GM21515 (cell line): ENCODE measurements at regions not wholly inside any gene's neighbourhood (a gene's known extent, or its start where the extent isn't known, plus 50 kb on each side); places are given as distances from the start of the nearest gene placed in this dataset.
"Not testable (repeated sequence)": the region's sequence is repeated elsewhere in the genome, so short reads cannot be mapped to it uniquely, and the experiment has no call there.

ENCODE experiments used
- ATAC-seq: cut with Tn5 transposase; IDR thresholded peaks from one replicate; pipeline ENCODE4 v1.9.1; 2021; ENCODE audit not compliant: unreplicated experiment

DNA sequence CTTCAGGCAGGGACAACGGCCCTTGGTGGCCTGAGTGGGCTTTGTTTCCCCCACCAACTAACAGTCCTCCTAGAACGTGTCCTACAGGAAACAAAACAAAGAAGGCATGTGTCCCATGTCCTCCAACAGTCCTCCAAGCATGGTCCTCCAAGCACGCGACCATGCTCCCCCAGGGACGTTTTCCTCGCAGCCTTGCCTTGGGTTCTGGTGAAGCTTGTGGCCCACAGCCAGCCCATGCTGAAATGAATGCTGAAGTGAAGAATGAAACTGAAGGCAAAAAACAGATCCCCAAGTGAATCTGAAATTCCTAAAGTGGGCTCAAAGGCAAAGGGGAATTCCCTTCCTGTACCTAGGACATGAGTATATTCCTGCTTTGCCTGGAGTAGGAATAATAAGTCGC is 176.6 kb downstream of the JCAD start:
- no peak for ATAC-seq

DNA sequence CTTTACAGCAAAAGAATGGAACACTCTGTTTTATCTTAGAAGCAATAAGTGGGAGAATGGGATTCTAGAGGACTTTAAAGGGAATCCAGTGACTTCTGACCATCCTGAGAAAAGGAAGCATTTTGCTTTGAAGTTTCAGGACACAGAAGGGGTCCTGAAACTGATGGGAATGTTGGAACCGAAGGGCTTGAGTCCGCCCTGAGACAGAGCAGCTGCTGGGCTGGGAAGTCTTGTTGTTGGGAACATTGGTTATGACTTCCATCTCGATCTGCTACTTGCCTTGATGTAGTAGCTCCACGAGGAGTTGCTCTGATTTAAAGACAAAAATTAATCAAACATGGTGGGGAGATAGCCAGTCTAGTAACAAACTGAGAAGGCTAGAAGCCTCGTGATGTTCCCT is 177.6 kb downstream of the JCAD start:
- no peak for ATAC-seq

DNA sequence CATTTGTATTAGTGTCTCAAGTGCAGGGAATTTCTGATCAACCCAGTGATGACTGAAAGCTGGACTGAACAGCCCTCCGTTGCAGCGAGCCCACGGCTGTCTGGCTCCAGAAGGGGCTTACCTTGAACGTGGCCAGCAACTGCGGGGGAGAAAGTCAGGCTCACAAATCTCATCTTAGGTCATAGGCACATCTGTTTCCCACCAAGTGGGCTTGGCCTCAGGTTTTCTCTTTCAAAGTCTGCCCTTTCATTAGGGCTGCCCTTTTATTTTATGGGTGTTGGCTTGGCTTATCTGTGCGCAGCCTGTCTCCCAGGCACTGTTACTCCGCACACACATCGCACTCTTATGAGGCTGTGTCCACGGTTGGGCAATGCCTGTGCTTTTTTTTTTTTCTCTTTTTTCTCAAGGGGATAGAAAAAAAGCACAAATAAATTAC is 178.0 kb downstream of the JCAD start:
- ATAC-seq = no peak

DNA sequence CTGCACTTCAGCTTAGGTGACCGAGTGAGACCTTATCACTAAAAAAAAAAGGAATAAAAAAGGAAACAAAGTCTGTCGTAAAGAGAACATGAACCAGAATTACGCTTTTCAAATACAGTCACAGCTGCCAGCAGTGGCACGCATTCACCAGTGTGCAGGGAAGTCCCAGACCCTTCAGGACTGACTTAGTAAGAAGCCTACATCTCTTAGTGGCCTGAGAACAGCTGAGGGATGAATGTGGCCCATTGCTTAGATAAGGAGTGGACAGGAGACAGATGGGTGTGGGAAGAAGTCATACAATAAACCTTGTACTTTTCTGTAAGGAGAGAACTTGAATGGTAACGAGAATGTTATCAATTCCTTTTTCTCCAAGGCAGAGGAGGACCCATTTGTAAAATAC is 178.5 kb downstream of the JCAD start:
- ATAC-seq = no peak

DNA sequence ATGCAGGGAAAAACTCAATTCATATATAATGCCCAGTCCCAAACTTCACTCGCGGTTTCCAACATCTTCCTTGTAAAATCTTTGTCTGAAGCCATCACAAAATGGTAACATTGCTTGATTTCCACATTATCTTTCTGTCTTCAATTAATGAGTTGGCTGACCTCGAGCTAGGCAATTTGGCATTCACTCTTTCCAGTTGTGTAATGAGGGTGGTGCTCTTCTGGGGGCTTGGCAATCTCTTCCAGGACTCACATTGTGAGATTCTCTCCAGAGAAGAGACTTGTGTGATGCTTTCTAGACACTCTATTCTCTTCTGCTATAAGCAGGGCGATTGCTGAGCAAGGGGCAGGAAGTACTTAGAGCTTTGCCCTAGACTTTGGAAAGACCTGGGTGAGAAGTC is 179.5 kb downstream of the JCAD start:
- no peak for ATAC-seq

DNA sequence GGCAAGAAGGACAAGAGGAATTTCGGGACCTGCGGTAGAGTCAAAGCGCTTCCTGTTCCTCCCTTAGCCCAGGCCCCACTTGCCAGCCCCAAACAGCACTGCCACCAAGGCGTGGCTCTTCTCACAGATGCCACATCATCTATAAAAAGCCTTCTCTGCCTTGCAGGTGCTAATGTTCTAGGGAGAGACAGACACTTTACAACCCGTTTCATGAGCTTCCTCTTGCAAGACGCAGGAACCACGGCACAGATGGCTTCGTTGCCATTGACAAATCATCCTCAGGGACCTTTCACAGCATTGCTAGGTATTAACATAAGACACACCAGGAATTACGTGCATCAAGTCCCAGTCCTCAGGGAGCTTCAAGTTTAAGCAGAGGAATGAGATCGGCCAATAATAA is 180.9 kb downstream of the JCAD start:
- no peak for ATAC-seq

DNA sequence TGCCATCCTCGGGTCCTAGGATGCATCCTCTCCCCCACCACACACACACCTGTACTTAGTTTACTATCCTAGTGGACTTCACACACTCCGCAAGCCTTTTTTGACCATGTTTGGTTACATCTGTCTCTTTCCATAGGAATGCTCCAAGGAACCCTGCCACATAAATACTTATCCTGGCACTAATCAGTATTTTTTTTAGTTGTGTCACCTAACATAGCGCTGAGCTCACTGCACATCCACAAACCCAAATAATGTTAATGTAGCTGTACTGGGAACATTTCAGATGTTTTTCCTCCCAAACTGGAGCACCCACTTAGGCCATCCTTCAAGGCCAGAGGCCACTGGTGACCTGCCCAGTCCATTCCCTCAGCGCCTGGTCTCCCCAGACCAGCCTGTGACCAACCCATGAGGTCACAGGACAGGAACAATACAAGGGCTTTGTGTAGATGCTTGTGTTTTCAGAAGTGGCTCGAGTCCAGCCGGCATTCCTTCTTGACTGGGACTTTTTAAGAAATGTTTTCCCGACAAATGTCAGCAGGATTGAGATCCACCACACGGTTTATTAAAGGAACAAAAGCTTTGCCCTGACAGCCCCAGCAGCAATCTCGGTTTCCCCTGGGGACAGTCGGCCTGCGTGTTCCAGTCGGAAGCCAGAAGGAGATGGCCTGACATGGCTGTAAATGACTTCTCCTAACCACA is 181.4 kb downstream of the JCAD start:
- no peak for ATAC-seq

DNA sequence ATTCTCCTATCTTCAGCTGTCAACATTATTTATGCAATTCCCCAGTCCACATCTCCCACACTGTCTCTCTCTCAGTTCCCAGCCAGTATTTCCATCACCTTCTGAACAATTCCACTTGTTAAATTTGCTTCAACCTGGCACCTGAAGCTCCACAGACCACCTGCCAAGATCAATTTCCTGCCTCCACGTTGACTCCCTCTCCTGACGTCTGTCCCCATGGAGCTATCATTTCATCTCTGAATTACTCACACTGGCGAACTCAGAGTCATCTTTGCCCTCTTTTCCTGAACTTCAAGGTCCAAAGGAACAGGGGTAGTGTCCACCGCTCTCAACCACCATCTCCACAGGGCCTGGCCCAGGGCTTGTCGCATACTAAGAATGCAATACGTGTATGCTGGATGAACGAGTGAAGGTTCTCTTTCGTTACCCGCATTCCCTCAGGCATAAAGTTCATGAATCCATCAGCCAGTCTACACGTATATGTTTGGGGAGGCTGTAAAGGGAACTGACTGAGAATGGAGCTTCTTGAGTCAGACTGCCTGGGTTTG is 183.3 kb downstream of the JCAD start:
- ATAC-seq = no peak

DNA sequence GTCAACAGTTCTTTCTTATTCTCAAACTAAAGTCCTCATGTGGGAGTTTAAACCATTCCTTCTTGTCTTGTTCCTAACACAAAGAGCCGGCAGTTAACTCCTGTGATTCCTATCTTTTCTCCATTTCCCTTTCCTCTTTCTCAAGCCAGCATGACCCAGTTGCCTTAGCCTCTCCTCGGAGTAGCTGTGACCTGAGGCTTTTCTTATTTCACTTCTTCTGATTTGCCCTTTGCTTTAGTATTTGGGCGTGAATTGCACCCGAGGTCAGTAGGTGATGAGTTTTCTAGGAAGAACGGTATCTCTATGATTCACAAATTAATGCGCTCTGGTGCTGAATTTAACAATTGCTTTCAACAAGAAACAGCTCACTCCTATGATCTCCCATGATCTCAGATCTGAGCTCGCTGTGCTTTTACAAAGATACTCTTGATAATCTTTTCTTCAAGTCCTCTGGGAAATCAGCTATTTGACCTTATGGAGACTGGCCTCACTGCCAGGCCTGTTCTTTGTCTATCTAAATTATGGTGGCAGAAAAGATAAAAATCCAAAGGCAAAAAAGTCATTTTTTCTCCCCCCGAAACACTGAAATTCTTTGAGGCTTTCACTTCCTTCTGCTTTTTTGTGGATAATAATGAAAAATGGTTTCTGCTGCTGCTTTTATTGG is 184.6 kb downstream of the JCAD start:
- ATAC-seq = no peak

DNA sequence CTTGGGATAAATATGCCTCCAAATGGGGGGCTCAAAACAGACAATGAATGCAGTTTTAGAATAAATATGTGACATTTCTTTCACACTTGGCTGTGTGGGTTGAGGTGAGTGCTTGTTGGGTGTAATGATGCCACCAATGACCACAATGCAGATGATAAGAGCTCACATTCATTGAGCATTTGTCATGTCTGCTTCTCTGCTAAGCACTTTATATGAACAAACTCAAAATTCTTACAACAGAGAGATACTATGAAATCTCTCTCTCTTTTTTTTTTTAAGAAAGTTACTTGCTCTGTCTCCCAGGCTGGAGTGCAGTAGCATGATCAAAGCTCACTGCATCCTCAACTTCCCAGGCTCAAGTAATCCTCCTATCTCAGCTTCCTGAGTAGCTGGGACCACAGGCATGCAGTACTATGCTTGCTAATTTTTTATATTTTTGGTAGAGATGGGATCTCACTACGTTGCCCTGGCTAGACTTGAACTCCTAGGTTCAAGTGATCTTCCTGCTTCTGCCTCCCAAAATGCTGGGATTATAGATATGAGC is 185.4 kb downstream of the JCAD start:
- ATAC-seq = no peak

DNA sequence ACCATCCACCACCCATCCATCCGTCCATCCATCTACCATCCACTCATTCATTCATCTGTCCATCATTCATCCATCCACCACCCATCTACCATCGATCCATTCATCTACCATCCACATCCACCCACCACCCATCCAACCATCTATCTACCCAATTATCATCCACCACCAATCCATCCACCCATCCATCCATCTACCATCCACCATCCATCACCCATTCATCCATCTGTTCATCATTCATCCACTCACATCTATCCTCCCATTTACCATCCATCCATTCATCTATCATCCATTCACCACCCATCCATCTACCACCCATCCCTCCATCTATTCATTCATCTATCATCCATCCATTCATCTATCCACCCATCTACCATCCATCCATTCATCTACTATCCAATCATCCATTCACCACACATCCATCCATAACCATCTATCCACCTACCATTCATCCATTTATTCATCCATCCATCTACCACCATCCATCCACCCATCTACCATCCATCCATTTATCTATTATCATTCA is 188.8 kb downstream of the JCAD start:
- ATAC-seq = no peak

DNA sequence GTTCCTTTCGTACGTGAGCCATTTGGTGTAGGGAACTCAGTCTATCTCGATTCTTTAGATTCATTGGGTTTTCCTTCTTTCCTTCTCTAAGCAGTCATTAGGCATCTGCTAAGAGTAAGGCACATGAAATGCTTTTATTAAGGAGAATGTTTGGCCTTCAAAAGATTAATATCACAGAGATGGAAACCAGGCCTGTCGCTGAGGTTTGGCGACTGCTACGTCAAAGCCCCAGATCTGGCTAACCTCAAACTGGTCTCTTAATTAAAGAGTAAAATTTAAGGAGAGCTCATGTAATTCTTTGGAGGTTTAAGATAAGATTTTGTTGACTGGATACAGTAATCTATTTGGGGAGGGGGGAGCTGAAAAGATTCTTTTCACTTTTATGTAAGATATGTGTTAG is 189.8 kb downstream of the JCAD start:
- ATAC-seq = no peak

DNA sequence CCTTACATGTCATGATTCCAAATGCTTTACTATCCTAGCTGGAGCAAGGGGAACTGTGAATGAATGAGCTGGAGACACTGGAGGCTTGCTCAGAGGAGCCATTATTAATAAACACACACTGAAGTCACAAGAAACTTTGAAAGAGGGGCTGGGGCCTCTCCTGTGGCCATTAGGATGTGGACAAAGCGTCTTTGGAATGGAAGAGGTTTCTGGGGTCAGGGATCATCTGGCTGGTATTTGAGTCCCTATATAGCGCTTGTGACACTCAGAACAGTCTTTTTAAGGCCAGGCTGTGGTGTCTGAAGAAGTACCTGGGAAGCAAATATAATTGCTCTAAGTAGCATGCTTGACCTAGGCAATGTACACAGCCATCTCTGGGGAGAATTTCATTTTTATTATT is 193.0 kb downstream of the JCAD start:
- no peak for ATAC-seq

DNA sequence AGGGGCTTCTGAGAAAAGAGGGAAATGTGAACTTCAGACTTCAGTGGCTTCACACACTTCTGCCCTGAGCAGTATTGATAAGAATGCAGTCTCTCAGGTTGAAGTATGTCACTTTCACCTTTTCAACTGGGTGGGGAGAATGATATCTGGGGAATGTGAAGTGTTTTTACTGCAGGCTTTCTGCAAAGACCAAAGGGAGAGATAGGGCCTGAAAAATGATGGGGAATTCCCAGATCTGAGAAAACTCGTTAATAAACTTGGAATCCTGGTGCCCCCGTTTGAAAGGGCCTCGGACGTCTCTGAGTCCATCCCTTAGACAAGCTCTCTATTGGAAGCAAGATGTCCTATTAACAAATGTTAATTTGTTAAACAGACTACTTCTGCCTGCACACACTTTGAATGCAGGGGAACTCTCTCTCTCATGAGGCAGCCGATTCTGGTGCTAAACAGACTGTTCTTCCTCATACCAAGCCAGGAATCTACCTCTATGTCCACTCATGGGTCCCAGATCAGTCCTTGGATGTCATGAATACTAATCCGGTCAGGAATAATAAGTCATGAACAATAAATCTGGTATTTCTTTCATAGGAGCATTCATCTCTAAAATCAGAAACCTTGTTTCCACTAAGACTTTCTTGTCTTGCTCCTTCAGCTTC is 193.6 kb downstream of the JCAD start:
- no peak for ATAC-seq

DNA sequence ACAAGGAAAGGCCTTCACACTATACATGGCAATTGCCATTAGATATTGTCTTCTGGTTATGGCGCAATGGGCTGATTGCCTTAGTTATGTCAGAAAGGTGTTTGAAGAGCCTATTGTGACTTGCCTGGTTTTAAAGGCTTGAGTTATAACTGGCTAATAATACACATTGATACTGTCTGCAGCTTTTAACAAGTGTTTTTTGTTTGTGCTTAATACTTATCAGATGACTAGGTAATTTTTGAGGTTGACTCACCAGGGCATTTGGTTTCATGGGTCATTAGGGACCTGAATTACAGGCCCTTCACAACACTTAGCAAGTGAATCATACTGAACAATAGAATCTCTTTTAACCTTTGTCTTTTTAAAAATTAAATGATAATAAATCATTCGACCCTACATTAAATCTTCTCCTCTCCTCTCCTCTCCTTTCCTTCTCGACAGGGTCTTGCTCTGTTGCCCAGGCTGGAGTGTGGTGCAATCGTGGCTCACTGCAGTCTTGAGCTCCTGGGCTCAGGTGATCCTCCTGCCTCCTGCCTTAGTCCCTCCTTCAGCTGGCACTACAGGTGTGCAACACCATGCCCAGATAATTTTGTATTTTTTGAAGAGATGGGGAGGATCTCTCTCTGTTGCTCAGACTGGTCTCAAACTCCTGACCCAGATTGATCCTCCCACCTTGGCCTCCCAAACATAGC is 196.3 kb downstream of the JCAD start:
- no peak for ATAC-seq

DNA sequence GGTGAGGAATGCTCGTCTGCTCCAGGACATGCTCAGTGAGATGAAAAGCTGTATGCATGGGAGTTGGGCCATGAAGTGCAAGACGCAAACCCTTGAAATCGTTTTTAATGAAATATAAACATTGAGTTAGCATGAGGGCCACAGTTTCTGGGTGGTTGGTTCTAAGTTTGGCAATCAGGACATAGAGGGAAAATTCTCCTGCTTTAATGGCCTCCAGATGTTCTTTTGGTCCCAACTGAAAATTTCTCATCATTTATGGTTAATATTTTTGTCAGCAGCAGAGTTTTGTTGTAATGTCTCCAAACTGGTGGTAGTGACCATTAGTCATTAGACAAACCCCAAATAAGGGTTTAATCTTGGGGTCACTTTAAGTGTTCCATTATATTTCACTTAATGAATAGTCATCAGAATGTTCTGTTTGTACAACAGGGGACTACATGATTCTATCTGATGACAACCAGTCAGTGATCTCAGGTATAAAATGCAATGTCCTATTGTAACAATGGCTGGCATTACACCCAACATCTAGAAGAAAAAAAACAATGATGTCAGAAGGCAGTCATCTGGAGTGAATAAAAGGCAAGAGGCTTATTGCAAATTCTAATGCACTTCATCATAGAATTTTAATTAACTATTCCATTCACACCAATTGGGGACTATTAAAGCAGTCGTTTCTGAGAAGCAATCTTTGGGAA is 197.4 kb downstream of the JCAD start:
- no peak for ATAC-seq

DNA sequence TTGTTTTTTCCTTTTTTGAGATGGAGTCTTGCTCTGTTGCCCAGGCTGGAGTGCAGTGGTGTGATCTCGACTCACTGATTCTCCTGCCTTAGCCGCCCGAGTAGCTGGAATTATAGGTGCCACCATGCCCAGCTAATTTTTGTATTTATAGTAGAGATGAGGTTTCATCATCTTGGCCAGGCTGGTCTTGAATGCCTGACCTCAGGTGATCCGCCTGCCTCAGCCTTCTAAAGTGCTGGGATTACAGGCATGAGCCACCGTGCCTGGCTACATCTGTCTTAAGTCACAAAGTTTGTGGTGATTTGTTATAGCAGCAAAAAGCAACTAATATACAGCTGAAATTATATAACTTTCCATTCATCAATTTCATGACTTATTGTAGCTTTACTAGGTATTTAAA is 198.2 kb downstream of the JCAD start:
- ATAC-seq = not testable (repeated sequence)

DNA sequence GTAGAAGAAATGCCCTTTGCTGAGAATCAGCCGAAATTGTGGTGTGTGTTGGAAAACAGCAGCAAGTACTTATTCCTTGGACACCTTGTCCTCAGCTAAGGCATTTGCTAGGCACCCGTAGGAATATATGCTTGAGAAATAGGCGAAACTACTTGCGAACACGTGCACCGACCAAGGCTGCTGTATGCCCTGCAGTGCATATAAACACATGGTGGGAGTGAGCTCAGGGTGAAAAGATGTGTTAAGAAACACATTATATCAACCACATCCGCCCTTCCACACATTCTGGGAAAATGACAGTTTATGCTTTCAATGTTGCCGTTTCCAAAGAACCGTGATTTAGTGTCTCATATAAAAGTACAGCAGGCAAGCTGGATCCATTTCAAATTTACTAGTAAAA is 199.2 kb downstream of the JCAD start:
- no peak for ATAC-seq

DNA sequence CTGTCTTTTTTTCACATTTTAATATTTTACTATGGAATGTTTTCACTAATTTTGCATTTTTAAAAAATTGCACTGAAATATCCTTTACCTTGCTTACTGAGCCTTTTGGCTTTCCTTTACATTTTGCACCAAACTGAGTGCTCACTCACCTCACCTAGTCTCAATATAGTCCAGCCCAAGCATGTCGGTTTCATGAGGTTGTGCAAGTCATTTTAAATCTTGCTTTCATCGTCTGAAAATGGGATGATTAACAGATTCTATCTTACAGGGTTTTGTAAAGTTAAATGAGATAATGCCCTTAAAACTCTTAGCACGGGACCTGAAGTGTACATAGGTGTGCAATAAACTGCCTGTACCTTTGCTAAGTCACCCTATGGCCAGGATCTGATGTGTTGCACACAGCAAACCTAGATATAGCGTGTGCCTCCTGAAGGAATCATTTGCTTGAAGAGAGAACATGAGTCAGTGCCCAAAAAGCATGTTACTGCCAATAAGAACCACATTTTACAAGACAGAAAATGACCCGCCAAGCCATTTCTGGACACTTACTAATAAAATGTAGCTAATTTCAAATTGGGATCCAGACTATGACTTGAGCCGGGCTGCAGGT is 199.8 kb downstream of the JCAD start:
- ATAC-seq = no peak

DNA sequence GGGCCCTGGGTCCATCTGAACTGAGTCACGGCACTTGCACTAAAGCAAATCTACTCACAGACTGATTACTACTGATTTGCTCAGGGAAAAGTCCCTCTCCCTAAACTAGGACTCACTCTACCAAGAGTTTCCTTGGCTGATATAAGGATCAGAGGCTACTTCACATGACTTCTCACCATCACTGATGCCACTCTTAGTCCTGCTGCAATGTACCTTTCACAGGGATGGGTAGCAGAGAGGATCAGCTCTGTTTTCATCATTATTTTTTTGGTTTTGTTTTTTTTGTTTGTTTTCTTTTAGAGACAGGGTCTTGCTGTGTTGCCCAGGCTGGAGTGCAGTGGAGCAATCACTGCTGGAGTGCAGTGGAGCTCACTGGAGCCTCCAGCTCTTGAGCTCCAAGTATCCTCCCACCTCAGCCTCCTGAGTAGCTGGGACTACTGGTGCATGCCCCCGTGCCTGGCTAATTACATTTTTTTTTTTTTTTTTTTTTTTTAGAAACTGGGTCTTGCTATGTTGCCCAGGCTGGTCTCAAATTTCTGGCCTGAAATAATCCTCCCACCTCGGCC is 200.6 kb downstream of the JCAD start:
- no peak for ATAC-seq
